ENCODE measurements at regions not wholly inside any gene's neighbourhood (a gene's known extent, or its start where the extent isn't known, plus 50 kb on each side); places are given as distances from the start of the nearest gene placed in this dataset.
"Not testable (repeated sequence)": the region's sequence is repeated elsewhere in the genome, so short reads cannot be mapped to it uniquely, and the experiment has no call there.

- H3K27ac ChIP-seq, H3K4me3 ChIP-seq: not testable (repeated sequence)
Measured at GRCh38 chr4:82301390-82301789, 72.4 kb downstream of the HNRNPD start.

GRCh38 chr4:82293304-82293703, 80.5 kb downstream of the HNRNPD start:
- Histone ChIP-seq H3K4me3 (no peak overlapping the region), H3K27ac (no peak overlapping the region)

- Histone ChIP-seq H3K27ac (no peak overlapping the region), H3K4me3 (no peak overlapping the region)
Measured at GRCh38 chr4:82287720-82288119, 86.1 kb downstream of the HNRNPD start.

GRCh38 chr4:82284858-82285805, 88.7 kb downstream of the HNRNPD start:
- peak overlapping the region; percentile 27 to 46 (median 39) for H3K4me3 ChIP-seq
- peak overlapping the region in 11 of 21 experiments; percentile 33 to 78 (median 61) for H3K27ac ChIP-seq

GRCh38 chr4:82284475-82284857, 89.3 kb downstream of the HNRNPD start:
- Histone ChIP-seq H3K27ac (peak overlapping the region in 9 of 21 experiments; percentile 34 to 78 (median 65)), H3K4me3 (peak overlapping the region; percentile 27 to 46 (median 39))

- no peak overlapping the region for H3K27ac ChIP-seq
- no peak overlapping the region for H3K4me3 ChIP-seq
Measured at GRCh38 chr4:82282875-82283274, 90.9 kb downstream of the HNRNPD start.

GRCh38 chr4:82279550-82279949, 94.2 kb downstream of the HNRNPD start:
- H3K27ac ChIP-seq, H3K4me3 ChIP-seq: not testable (repeated sequence)

GRCh38 chr4:82276332-82276640, 97.5 kb downstream of the HNRNPD start:
- no peak overlapping the region for H3K4me3 ChIP-seq
- no peak overlapping the region for H3K27ac ChIP-seq

- no peak overlapping the region for H3K4me3 ChIP-seq
- H3K27ac ChIP-seq: no peak overlapping the region
Measured at GRCh38 chr4:82275431-82276331, 98.1 kb downstream of the HNRNPD start.

GRCh38 chr4:82274700-82275099, 99.1 kb downstream of the HNRNPD start:
- H3K4me3 ChIP-seq: not testable (repeated sequence)
- H3K27ac ChIP-seq: peak overlapping the region in 1 of 21 experiments; percentile 52

GRCh38 chr4:82272523-82272922, 101.3 kb downstream of the HNRNPD start:
- H3K27ac ChIP-seq: peak overlapping the region in 1 of 21 experiments; percentile 60
- not testable (repeated sequence) for H3K4me3 ChIP-seq

GRCh38 chr4:82271915-82272480, 101.8 kb downstream of the HNRNPD start:
- peak overlapping the region in 1 of 7 experiments; percentile 3 for H3K4me3 ChIP-seq
- peak overlapping the region in 4 of 21 experiments; percentile 18 to 60 (median 44) for H3K27ac ChIP-seq

- peak overlapping the region in 12 of 21 experiments; percentile 4 to 81 (median 44) for H3K27ac ChIP-seq
- H3K4me3 ChIP-seq: no peak overlapping the region
Measured at GRCh38 chr4:82268826-82269193, 105.0 kb downstream of the HNRNPD start.

GRCh38 chr4:82268050-82268825, 105.6 kb downstream of the HNRNPD start:
- Histone ChIP-seq H3K4me3 (peak overlapping the region in 1 of 7 experiments; percentile 2), H3K27ac (peak overlapping the region in 18 of 21 experiments; percentile 16 to 81 (median 56))

GRCh38 chr4:82267506-82267905, 106.3 kb downstream of the HNRNPD start:
- Histone ChIP-seq H3K4me3 (no peak overlapping the region), H3K27ac (peak overlapping the region in 16 of 21 experiments; percentile 16 to 81 (median 56))

- H3K27ac ChIP-seq: no peak overlapping the region
- H3K4me3 ChIP-seq: no peak overlapping the region
Measured at GRCh38 chr4:82266345-82266744, 107.4 kb downstream of the HNRNPD start.

- H3K27ac ChIP-seq: no peak overlapping the region
- no peak overlapping the region for H3K4me3 ChIP-seq
Measured at GRCh38 chr4:82261084-82261483, 112.7 kb downstream of the HNRNPD start.

GRCh38 chr4:82260632-82261031, 113.2 kb downstream of the HNRNPD start:
- H3K4me3 ChIP-seq: no peak overlapping the region
- no peak overlapping the region for H3K27ac ChIP-seq

GRCh38 chr4:82256718-82257117, 117.1 kb downstream of the HNRNPD start:
- H3K27ac ChIP-seq: no peak overlapping the region
- H3K4me3 ChIP-seq: no peak overlapping the region

Data from skin epidermis (tissue), 12 donors.